ENCODE measurements at regions not wholly inside any gene's neighbourhood (a gene's known extent, or its start where the extent isn't known, plus 50 kb on each side); places are given as distances from the start of the nearest gene placed in this dataset.

DNA sequence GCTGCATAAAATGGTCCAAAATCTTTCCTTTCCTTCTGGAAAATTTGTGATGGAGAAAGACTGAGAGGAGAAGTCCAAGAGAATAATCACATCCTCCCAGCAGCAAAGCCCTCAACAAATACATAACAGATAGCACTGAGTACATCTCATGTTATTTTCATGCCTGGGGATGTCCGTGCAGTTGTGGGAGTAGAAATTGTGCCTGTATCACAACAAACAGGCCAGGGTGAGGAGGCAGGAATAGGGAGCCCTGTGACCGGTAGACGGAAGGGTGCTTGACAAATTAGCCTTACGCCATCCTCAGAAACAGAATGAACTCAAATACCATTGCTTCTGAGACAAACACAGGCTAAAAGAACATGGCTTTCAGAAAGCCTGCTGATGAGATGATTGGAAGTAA, 333.2 kb upstream of the UMPS start:
- no peak for DNase-seq

DNA sequence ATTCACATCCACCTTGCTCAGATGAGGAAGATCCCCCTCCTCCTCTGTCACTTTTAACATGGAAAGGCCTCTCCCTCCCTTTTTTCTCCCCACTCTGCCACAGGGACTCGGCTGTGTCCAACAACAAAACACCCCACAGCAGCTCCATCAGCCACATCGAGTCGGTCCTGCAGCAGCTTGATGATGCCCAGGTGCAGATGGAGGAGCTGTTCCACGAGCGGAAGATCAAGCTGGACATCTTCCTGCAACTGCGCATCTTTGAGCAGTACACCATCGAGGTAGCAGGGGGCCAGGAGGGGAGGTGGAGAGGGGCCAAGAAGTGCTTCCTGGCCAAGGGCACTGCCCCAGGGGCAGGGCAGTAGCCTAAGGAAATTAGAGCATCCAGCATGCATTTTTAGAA, 331.7 kb upstream of the UMPS start:
- no peak for DNase-seq

DNA sequence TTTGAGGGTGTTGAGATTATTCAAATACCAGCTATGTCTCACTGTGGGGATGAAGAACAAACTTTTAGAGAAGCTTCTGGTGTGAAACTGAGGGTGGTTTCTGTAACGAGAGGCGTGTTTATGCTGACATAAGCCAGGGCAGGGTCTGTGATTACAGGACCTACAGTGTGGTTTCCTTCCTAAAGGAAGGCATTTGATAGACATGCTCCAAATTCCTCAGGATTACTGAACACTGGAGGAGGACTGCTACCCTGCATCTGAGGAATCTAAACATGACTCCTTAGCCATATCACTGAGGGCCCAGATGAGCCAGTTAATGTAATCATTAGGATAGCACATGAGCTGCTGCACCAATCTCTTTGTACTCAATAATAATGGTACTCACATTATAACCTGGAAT, 328.4 kb upstream of the UMPS start:
- no peak for DNase-seq

DNA sequence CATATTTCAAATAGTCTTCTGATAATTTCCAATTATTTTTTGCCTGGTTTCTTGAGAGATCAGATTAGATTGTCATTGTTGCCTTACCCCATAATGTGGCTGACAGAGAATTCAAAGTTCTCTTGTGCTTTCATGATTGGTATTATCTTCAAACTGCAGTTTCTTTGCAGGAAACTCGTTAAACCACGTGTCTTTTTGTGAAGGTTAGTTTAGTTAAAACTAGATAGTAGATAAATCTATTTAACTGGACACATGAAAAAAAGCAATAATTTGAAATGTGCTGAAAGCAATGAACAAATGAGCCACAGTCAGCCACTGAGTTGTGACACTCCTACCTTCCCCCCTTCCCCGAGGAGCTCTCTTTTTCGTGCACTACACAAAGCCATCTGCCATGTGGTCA, 327.5 kb upstream of the UMPS start:
- DNase-seq: no peak

DNA sequence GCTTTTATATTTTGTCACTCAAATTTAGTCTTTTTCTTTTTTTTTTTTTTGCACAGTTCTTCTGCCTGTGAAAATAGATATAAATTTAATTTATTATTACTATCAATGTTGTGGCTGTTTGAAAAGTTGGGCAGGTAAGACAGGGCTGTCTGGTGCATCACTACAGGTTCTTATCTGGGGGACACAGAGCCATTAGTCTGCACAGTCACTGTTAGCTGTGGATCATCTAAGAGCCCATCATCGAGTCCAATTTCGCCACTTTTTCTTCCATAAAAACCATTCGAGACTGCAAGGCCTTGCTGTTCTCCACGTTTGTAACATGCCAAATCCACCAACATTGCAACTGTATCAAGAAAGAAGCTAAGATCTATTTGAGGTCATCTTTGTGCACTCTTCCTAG, 325.6 kb upstream of the UMPS start:
- no peak for DNase-seq

DNA sequence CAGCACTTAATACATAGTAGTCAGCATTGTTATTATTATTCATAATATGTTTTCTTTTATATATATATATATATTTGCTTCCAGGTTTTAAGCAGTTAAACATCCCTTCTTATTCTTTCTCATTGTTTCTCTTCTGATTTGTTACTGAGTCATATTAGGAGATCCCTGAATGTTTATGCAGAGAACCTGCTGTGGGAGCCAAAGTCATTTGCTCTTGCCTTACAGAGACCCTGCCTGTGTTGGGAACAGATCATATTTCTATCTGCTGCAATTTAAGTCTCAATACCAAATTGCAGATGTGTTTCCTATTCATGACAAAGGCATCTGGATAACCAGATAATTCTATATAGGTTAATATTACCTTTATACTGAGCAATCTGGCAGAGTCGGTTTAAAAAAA, 323.0 kb upstream of the UMPS start:
- no peak for DNase-seq

DNA sequence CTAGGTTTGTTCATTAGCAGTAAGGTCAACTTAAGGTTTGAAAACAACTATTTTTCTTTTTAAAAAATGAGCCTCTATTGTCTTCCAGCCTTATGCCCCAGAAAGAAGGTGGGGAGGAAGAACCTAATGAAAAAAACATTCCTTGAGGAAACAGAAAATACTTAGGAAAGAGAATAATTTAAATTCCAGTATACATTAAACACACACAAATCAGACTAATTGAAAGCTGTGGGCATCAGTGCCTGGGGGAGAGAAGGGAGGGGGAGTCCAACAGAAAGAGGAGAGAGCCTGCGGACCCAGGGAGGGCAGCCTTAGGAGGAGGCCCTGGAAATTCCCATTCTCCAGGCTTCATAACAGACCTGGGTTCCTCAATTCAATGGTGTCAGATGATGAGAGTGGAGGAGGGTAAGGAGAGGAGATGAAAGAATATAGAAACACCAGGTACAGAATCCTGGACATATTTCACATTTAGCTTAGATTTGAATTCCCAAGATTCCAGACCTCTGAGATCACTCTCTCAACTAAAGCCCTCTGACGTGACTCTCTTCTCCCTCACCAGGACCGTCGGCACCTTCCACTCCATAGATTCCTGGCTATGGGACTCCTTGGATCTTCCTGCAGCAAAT, 320.5 kb upstream of the UMPS start:
- no peak for DNase-seq

DNA sequence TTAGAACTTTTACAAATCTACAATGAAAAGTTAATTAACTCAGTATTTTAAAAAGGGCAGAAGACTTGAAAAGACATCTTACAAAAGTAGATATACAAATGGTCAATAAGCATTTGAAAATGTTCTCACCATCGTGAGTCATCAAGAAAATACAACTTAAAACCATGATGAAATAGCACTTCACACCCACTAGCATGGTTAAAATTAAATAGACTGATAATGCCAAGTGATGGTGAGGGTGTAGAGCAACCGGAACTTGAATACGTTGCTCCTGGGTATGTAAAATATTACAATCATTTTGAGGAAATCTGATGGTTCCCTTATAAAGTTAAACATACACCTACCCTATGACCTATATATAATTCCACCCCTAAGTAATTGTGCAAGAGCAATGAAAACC, 319.8 kb upstream of the UMPS start:
- DNase-seq: no peak

DNA sequence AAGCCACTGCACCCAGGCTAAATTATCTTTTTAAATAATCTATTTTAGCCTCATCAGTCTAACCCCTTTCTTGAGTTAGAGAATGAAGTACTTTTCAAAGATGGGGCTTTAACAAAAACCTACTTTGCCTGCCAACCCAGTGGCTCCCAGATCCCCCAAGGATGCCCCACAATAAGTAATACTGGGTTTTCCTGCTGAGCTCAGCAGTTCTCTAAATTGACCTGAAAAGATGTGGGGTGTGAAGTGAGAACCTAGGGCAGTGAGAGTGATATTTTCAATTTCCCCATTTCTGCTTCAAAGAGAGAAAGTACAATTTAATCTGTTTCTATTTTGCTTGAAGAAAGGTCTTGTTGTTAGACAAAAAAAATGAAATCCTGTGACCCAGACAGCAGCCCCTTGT, 318.5 kb upstream of the UMPS start:
- DNase-seq: no peak

DNA sequence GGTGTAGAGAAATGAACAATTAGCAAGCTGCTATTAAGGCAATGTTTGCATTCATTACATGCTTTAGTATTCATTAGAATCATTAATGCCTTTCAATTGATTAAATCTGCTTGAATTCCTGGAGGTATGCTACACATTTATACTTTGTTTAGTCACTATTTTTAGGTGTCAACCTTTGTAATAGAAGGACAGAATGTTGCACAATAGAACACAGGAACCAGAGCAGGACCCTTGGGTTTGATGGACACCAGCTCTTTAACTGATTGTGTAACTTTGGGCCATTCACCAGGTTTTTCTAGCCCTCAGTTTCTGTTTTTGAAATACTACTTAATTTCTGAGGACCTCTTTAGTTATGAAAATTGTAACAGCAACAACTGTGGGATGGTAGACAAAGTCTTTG, 317.6 kb upstream of the UMPS start:
- no peak for DNase-seq

DNA sequence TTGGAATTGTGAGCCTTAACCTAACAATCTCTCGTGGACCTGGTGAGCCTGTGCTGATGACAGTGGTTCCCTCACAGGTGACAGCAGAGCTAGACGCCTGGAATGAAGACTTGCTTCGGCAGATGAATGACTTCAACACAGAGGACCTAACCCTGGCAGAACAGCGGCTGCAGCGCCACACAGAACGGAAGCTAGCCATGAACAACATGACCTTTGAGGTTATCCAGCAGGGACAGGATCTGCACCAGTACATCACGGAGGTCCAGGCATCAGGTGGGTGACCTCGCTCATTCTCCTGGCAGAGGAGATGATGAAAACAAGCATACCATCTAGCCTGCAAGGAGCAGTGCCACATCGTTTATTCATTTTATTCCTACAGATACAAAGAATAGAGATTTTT, 316.9 kb upstream of the UMPS start:
- DNase-seq: no peak

DNA sequence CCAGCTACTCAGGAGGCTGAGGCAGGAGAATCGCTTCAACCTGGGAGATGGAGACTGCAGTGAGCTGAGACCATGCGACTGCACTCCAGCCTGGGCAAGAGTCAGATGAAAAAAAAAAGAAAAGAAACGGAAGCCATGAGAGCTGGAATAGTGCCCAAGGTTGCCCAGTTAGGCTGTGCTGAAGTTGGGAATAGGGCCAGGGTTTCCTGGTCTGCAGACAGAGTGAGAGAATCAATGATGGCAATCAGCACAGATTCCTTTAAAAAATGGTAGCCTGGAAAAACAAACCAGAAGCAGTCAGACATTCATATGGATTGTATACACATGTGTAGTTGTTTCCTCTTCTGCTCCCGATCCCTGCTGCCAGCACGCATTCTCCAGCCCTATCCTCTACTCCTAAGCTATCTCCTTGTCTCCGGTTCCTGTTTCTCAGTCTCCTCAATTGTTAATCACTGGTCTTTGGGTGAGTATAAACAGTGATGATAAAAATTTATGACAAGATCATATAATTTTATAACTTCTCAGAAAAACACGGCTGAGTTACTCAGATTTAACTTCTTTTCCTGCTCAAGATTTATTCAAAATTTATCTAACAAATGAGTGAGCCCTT, 316.2 kb upstream of the UMPS start:
- no peak for DNase-seq

DNA sequence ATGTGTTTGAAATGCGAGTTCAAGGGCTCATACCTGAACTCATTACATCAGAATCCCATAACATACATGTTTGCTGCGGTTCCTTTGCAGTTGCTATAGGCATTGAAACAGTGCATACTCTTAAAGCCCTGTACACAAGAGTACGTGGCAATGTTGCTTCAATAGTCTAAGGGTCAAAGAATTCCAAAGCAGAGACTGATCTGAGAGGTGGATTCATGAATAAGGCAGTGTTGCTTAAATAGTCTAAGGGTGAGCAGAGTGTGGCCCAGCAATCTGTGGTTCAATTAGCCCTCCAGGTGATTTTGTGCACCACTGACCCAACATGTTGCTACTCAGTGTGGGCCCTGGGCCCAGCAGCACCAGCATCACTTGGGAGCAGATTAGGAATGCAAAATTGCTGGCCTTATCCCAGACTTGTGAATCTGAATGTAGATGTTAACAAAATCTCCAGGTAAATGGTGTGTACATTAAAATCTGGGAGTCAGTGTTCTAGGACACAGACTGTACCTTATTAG, 314.7 kb upstream of the UMPS start:
- no peak for DNase-seq

DNA sequence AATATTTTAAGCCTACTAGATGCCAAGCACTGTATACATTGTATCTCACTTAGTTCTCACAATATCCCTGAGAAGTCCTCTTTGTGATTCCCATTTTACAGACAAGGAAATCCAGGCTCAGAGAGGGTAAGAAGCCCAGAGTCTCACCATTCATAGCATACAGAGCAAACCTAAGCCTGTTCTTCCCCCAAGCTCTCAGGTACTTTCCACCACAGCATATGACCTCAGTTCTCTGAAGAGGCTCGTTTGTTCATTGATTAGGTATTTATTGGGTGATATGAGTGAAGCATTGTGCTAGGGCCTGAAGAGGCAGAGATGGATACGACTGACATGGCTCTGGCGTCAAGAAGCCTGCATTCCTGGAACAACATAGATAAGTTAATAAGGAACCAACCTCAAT, 310.9 kb upstream of the UMPS start:
- no peak for DNase-seq

DNA sequence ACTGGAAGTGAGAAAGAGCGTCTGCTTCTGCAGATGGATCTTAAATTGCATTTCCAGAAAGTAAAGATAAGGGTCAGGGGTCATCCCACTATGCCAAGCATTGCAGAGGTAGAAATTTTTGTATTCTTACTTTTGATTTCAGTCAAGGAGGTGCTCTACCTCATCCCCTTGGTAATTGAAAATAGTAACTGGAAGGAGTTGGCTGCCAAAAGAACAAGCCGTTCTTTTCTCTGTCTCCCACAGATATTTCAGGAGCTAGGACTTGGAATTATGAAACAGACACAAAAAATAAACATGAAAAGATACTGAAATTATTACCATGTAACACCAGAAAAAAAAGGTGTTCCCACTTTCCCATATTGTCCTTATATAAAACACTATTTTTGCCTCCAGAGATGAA, 309.9 kb upstream of the UMPS start:
- peak in 1 of 56 donors; percentile 45 for DNase-seq

DNA sequence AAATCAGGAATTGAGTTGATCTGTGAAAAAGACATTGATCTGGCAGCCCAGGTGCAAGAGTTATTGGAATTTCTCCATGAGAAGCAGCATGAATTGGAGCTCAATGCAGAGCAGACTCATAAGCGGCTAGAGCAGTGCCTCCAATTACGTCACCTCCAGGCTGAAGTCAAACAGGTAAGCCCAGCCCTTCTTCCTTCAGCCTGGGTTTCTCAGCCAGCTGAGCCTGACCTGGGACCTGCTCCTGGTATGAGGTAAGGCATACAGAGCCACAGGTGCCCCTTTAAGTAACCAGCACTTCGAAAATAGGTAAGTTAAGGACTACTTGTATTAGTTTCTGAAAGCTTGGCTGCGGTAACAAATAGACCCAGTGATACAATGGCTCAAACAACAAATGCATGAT, 307.4 kb upstream of the UMPS start:
- no peak for DNase-seq

DNA sequence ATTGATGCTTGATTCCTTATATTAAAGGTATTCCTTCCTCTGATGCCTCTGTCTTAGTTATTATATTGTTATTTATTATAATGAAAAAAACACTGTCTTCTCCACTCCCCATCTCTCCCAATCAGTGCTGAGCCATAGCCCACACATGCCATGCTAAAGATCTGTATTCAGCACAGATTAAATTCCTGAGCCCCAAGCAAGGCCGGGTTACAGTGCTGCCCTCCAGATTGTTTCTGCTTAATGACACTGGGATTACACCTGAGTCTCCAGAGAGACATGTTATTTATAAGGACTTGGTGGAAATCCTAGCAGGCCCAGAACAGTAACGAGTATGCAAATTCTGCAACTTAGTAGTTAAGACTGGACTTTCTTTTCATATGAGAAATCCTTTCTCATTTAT, 305.9 kb upstream of the UMPS start:
- no peak for DNase-seq

DNA sequence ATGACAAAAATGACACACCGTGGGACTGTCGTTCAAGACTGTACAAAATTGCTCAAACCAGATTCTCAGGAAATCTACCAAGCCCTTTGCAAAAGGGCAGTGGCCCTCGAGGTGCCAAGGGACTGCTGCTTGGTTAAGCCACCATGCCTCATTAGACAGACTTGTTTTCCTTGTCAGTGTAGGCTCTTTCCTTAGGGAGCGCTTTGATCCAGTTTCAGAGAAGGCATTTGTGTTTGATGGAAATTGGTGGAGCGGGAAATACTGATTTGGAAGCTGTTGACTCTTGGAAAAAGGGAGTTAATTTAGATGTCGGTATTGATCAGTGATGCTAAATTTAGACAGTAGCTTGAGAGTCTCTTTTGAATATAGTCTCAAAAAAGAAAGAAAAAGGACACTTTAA, 304.3 kb upstream of the UMPS start:
- DNase-seq: no peak

DNA sequence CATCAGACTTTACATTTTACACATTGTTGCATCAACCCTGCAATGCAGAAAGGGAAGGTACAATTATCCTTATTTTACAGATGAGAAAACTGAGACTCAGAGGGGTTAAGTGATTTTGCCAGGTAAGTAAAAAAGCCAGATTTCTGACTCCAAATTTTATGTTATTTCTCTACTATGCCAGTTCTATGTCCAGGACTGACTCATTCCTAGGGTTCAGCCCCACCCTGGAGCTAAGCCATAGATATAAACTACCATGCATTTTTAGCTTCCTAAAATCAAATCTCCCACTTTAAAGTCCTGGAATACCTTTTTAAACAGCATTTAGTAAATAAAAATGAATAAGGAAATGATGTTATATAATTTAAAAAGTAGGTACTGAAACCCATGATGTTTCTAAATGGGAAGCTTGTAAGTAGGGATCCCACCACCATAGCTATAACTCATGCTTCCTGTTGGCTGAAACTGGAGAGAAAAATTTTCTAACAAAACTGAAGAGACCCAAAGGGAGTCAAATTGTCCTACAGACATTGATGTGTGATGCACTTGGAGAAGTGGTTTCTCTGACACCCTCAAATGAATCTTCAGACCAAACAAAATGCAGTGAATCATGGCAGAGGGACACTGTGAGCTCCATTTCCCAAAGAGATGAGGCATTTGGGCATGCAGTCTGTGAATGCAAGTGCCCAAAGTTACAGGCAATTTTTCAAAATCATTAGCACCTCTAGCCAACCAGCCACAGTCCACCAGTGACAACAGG, 301.7 kb upstream of the UMPS start:
- no peak for DNase-seq

DNA sequence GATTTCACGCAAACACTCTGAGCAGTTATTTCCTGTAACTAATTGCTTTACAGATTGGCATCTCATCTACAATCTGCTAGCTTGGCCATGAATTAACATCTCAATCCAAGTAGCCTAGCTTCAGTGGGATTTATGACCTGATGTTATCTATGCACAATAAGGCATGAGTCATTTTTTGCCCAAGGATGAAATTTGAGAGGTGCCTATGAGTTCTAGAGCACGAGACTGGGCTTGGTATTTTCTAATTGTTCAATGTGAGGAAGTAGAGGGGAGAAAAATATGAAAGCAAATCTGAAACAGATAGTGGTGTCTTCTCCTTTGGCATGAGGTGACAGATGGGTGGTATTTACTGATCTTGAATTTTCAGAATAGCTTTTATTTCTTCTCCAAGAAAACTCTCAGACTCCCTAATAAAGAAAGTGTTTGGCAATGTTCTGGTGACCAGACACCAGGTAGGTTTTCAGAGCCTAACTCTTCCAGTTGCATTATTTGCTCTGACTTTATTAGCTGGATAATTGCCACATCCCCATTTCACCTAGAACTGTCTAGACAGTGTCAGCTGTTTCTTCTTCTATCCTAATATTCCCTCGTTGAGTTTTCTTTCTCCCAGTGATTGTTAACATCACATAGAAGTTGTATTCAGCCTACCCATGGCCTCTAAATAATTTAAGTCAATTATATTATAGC, 301.0 kb upstream of the UMPS start:
- DNase-seq: no peak

DNA sequence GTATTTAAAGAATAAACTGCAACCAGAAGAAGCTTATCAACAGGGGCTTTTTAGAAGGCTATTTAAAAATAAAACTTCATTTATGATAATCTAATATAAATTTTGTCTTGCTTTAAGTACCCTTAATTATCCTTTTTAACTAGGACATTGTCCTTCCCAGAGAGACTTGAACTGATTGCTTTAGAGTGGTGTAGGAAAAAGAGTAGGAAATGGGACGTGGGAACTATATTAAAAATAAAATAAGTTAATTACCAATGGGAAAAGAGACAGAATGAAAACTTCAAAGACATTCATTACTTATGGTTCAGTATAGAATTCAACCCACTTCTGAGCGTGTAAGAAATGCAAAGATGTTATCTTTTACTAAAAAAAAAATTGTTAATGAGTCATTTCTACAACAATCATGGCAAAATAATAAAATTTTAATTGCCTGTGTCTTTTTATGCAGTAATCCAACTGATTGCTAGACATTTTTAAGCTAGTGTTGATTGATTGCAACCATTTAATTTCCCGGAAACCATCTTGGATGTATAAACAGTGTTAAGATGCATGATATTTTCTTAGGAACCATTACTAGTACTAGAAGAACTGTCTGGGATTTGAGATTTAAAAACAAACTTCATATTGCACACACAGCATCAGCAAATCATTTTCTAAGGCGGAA, 298.8 kb upstream of the UMPS start:
- DNase-seq: no peak

DNA sequence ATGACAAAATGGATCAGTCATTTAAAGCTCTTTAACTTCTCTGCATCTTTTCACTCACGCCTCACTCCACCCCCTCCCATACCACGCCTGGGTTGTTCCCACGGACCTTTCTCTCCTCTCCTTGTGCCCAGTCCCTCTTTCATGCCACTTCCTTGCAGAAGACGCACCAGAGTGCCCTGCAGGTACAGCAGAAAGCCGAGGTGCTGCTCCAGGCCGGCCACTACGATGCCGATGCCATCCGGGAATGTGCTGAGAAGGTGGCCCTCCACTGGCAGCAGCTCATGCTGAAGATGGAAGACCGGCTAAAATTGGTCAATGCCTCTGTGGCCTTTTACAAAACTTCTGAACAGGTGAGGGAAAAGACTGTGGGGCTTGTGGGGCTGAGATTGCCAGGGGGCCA, 296.1 kb upstream of the UMPS start:
- DNase-seq: no peak

Measured in amygdala (tissue), 56 donors.